ENCODE measurements at regions not wholly inside any gene's neighbourhood (a gene's known extent, or its start where the extent isn't known, plus 50 kb on each side); places are given as distances from the start of the nearest gene placed in this dataset.

GRCh38 chr4:37160653-37161052 lies 83.9 kb upstream of the NWD2 start:
- DNase-seq (ENCODE audit: insufficient read length, low spot score), result no peak
- TF ChIP-seq CTCF (IDR thresholded peaks at IDR 0.05; ENCODE audit: insufficient read depth, missing control alignments), result no peak
- FAIRE-seq, result no peak

GRCh38 chr4:37165844-37166243 lies 78.7 kb upstream of the NWD2 start:
- FAIRE-seq (no peak), DNase-seq (ENCODE audit: insufficient read length, low spot score) (no peak)
- TF ChIP-seq CTCF (IDR thresholded peaks at IDR 0.05; ENCODE audit: insufficient read depth, missing control alignments), result no peak

- DNase-seq (ENCODE audit: insufficient read length, low spot score), result no peak
- no peak for FAIRE-seq
- TF ChIP-seq CTCF (IDR thresholded peaks at IDR 0.05; ENCODE audit: insufficient read depth, missing control alignments), result no peak
These were observed 74.6 kb upstream of the NWD2 start for GRCh38 chr4:37169956-37170355.

GRCh38 chr4:37188100-37188499 lies 56.4 kb upstream of the NWD2 start:
- no peak for DNase-seq (ENCODE audit: insufficient read length, low spot score)
- TF ChIP-seq CTCF (IDR thresholded peaks at IDR 0.05; ENCODE audit: insufficient read depth, missing control alignments), result peak; percentile 17
- FAIRE-seq, result no peak

Measured in D721Med (cell line).